Mucosa of stomach (tissue), 1 donor: ENCODE measurements at regions not wholly inside any gene's neighbourhood (a gene's known extent, or its start where the extent isn't known, plus 50 kb on each side); places are given as distances from the start of the nearest gene placed in this dataset.
"Not testable (repeated sequence)": the region's sequence is repeated elsewhere in the genome, so short reads cannot be mapped to it uniquely, and the experiment has no call there.

Experiments used
- H3K27me3 ChIP-seq: one replicate; pipeline ENCODE4 v1.7.0; 2013; ENCODE audit warnings: mild to moderate bottlenecking, low read length; ENCODE audit not compliant: control insufficient read depth, insufficient read depth
- H3K36me3 ChIP-seq: one replicate; pipeline ENCODE4 v1.7.0; 2013; ENCODE audit warnings: low read length; ENCODE audit not compliant: control insufficient read depth, insufficient read depth
- H3K4me1 ChIP-seq: one replicate; pipeline ENCODE4 v1.7.0; 2013; ENCODE audit warnings: mild to moderate bottlenecking, low read length; ENCODE audit not compliant: control insufficient read depth, insufficient read depth
- H3K4me3 ChIP-seq: one replicate; pipeline ENCODE4 v1.7.0; 2013; ENCODE audit warnings: low read length
- H3K9ac ChIP-seq: one replicate; pipeline ENCODE4 v1.7.0; 2013; ENCODE audit warnings: mild to moderate bottlenecking, low read length, moderate library complexity
- H3K9me3 ChIP-seq: one replicate; pipeline ENCODE4 v1.7.0; 2013; ENCODE audit warnings: mild to moderate bottlenecking, low read length, moderate library complexity; ENCODE audit not compliant: control insufficient read depth
- donor health status: Pancreatic carcinoma.

DNA sequence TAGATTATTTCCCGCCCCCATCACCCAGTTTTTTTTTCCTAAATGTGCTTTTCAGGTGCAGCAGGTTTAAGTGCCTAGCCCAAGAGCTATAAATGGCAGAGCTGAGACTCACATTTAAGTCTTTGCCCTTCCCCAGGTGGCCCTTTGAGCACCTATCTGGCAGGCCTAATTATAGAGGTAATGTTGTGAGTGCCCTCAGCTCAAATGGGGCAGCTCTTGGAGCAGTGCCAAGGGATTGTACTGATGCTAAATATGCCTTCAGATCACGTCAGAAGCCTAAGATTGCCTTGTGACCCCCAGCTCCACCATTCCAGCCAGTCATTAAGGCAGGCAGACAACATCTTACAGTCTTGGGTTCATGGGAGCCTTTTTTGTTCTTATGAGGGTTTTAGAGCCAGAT lies 159.5 kb downstream of the RPLP1 start:
- no peaks in the 10 kb centered on the region for H3K9me3 ChIP-seq
- H3K36me3 ChIP-seq = no peaks in the 10 kb centered on the region
- H3K9ac ChIP-seq = no peak overlapping the region
- H3K4me3 ChIP-seq = no peak overlapping the region
- peaks cover 4% of the 10 kb centered on the region for H3K4me1 ChIP-seq
- H3K27me3 ChIP-seq = no peaks in the 10 kb centered on the region

DNA sequence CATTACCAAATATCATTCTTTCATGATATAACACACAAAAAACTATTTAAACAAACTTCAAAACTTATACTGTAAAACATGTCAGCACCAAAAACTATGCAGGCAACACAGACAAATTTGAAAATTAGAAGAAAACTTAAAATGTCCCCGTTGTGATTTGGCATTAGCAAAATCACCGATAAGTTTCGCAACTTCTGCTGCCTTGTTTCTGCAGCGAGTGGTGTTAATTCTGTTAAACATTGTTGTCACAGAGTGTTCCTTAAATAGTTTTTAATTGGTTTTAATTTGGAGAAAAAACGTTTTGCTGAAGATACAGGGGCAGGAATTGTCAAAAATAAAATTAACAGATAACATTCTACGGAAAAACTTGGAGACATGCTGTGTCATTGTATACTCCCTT lies 160.6 kb downstream of the RPLP1 start:
- Histone ChIP-seq H3K9me3 (no peaks in the 10 kb centered on the region), H3K4me1 (peaks cover 4% of the 10 kb centered on the region), H3K4me3 (no peak overlapping the region), H3K36me3 (no peaks in the 10 kb centered on the region), H3K9ac (no peak overlapping the region), H3K27me3 (no peaks in the 10 kb centered on the region)

- Histone ChIP-seq H3K9me3 (no peaks in the 10 kb centered on the region), H3K4me1 (peaks cover 4% of the 10 kb centered on the region), H3K4me3 (no peak overlapping the region), H3K9ac (no peak overlapping the region), H3K36me3 (no peaks in the 10 kb centered on the region), H3K27me3 (no peaks in the 10 kb centered on the region)
These were observed 161.4 kb downstream of the RPLP1 start for GRCh38 chr15:69613988-69614387.

DNA sequence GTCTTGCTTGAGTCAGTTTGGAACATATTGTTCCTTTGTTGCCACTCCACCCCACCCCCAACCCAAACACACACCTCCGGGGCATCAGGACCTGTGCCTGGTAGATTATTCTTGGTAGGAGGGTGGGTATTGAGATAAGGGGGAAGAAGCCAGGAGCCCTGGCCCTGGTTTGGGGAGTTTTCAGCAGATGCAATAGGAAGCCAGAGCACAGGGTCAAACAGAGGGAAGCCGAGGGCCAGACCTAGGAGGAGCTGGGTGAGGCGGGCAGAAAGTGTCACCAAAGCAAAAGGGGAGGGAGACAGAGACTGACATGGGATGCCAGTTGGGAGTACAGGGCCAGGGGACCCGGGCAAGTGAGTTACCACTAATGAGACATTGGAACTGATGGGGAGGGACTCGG lies 163.1 kb downstream of the RPLP1 start:
- H3K27me3 ChIP-seq = no peaks in the 10 kb centered on the region
- no peaks in the 10 kb centered on the region for H3K9me3 ChIP-seq
- no peaks in the 10 kb centered on the region for H3K36me3 ChIP-seq
- no peak overlapping the region for H3K4me3 ChIP-seq
- peaks cover 4% of the 10 kb centered on the region for H3K4me1 ChIP-seq
- H3K9ac ChIP-seq = no peak overlapping the region

DNA sequence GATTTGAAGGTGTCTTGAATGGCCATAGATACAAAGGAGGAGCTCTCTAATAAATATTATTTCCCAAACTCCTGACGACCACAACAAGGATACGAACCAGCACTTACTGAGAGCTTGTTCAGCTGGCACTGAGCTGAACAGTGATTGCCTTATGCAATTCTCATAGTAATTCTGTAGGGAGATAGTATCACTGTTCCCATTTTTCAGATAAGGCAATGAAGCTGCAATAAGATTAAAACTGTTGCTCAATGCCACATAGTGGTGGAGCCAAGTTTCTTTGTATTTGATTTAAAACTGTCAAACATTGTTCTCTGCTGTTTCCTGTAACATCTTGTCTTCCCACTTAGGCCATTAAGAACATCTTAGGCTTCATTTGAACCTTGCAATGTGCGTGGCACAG lies 163.9 kb downstream of the RPLP1 start:
- H3K9ac ChIP-seq = no peak overlapping the region
- no peaks in the 10 kb centered on the region for H3K36me3 ChIP-seq

DNA sequence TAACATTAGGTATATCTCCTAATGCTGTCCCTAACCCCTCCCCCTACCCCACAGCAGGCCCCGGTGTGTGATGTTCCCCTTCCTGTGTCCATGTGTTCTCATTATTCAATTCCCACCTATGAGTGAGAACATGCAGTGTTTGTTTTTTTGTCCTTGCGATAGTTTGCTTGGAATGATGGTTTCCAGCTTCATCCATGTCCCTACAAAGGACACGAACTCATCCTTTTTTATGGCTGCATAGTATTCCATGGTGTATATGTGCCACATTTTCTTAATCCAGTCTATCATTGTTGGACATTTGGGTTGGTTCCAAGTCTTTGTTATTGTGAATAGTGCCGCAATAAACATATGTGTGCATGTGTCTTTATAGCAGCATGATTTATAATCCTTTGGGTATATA lies 164.5 kb downstream of the RPLP1 start:
- H3K9me3 ChIP-seq, H3K9ac ChIP-seq, H3K4me3 ChIP-seq, H3K36me3 ChIP-seq, H3K4me1 ChIP-seq, H3K27me3 ChIP-seq: not testable (repeated sequence)

More for the DNA sequence above, 163.9 kb downstream of the RPLP1 start:
- Histone ChIP-seq H3K27me3 (no peaks in the 10 kb centered on the region), H3K9me3 (no peaks in the 10 kb centered on the region), H3K4me1 (peaks cover 4% of the 10 kb centered on the region), H3K4me3 (no peak overlapping the region)

- H3K4me1 ChIP-seq = no peaks in the 10 kb centered on the region
- no peaks in the 10 kb centered on the region for H3K27me3 ChIP-seq
- H3K9ac ChIP-seq = no peak overlapping the region
- H3K36me3 ChIP-seq = no peaks in the 10 kb centered on the region
- no peak overlapping the region for H3K4me3 ChIP-seq
- no peaks in the 10 kb centered on the region for H3K9me3 ChIP-seq
These were observed 171.0 kb downstream of the RPLP1 start for GRCh38 chr15:69623392-69624154.

DNA sequence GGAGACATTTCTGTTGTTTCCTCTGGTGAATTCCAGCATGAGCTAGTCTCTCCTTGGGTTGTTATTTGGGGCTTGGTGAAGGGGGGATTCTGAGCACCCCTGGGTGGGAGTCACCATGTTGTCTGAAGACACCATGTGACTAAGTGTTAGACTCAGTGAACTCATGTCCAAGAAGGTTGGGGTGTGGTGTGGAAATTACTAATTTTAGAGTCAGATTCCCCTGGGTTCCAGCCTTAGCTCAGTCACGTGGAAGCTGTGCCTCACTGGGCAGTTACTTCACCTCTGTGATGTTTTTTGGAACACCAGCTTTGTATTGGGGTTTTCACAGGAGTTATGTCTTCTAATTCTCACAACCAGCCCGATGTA lies 171.5 kb downstream of the RPLP1 start:
- H3K27me3 ChIP-seq = no peaks in the 10 kb centered on the region
- H3K9me3 ChIP-seq = no peaks in the 10 kb centered on the region
- no peaks in the 10 kb centered on the region for H3K36me3 ChIP-seq
- no peaks in the 10 kb centered on the region for H3K4me1 ChIP-seq
- H3K9ac ChIP-seq = no peak overlapping the region
- no peak overlapping the region for H3K4me3 ChIP-seq

GRCh38 chr15:69624816-69625215 lies 172.2 kb downstream of the RPLP1 start:
- no peaks in the 10 kb centered on the region for H3K36me3 ChIP-seq

DNA sequence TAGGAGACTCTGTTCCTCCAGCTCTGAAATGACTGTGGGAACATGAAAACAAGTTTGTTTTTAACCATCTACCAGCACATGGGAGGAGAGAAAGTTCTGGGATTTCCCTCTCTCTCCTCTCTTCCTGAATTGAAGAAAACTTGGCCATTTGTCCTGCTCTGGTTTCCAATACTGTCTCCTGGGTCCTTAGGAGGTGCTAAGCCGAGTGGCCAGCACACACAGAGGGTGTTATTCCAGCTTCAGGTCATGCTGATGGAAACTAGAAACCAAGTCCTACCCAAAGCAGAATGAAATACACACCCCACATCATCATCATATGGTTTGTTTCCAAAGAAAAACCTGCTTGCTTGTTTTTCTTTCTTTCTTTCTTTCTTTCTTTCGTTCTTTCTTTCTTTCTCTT lies 172.7 kb downstream of the RPLP1 start:
- Histone ChIP-seq H3K36me3 (no peaks in the 10 kb centered on the region), H3K4me3 (no peak overlapping the region), H3K4me1 (no peaks in the 10 kb centered on the region), H3K9ac (no peak overlapping the region), H3K9me3 (no peaks in the 10 kb centered on the region), H3K27me3 (no peaks in the 10 kb centered on the region)

More at GRCh38 chr15:69624816-69625215, 172.2 kb downstream of the RPLP1 start:
- H3K4me3 ChIP-seq = no peak overlapping the region
- H3K9me3 ChIP-seq = no peaks in the 10 kb centered on the region
- no peaks in the 10 kb centered on the region for H3K4me1 ChIP-seq
- no peak overlapping the region for H3K9ac ChIP-seq
- H3K27me3 ChIP-seq = no peaks in the 10 kb centered on the region

DNA sequence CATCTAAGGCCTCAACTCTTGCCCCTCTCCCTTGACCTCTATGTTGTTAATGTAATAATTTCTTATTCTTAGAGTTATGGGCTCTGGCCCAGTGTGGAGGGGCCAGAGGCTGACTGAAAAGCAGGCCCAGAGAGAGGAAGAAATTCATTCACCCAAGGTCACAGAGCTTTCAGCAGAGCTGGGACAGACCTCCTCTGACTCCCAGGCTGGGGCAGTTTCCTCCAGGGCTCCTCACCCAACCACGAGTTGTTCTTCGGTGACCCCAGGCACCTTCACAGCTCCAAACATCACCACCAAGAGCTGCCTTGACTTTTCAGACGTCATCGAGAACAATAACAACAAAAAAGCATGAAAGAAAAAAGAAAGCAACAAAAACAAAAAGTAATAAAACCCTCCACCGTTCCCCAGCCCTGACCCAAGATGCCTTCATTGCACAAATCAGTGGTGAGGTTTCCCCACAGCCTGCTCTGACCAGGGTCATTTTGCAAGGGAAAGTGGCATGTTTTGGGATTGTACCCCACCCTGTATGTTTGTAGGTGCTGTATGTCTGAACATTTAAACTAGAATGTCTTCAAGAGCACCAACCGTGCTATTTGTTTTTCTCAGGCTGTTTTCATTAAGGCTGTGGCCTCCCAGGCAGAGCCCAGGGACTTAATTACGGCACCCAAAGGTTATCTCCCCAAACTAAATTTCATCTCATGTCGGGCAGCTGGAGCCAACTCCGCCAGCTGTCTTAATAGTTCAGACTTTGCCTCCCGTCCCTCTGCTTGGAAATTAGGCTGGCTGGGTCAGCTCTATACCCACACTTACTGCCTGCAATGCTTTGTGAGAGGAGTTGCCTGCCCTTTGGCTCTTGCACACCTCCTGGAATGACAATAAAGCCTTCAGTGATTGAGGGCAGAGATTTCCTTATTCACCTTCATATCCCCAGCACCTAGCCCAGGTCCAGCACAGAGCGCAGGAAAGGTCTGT lies 173.8 kb downstream of the RPLP1 start:
- no peaks in the 10 kb centered on the region for H3K4me1 ChIP-seq
- H3K9ac ChIP-seq = no peak overlapping the region
- H3K9me3 ChIP-seq = no peaks in the 10 kb centered on the region
- no peaks in the 10 kb centered on the region for H3K27me3 ChIP-seq
- no peak overlapping the region for H3K4me3 ChIP-seq
- H3K36me3 ChIP-seq = no peaks in the 10 kb centered on the region

- Histone ChIP-seq H3K9me3 (no peaks in the 10 kb centered on the region), H3K4me3 (no peak overlapping the region), H3K4me1 (no peaks in the 10 kb centered on the region), H3K36me3 (no peaks in the 10 kb centered on the region), H3K9ac (no peak overlapping the region), H3K27me3 (no peaks in the 10 kb centered on the region)
These were observed 175.0 kb downstream of the RPLP1 start for GRCh38 chr15:69627548-69628158.
